ENCODE measurements at regions not wholly inside any gene's neighbourhood (a gene's known extent, or its start where the extent isn't known, plus 50 kb on each side); places are given as distances from the start of the nearest gene placed in this dataset. TPM values are rescaled to one million over a fixed set of nuclear protein-coding genes. Genes with fewer than 3 reads are reported as not detected.
"Not testable (repeated sequence)": the region's sequence is repeated elsewhere in the genome, so short reads cannot be mapped to it uniquely, and the experiment has no call there.

DNA sequence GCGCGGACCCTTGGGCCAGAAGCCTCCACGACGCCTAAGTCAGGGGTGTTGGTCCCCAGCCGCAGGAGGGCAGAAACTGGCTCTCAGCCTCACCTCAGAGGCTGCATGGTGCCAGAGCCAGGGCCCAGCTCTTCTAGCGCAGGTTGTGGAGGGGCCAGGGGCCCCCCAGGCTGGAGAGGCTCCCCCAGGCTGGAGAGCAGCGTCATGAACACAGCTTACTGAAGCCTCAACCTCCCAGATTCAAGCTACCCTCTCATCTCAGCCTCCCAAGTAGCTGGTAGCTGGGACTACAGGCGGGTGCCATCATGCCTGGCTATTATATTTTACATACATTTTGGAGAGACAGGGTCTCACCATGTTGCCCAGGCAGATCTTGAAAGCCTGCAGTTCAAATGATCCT lies 87.0 kb downstream of the POTEG start:
- H2AFZ ChIP-seq (ENCODE audit: low read depth, low read length); H3K36me3 ChIP-seq (ENCODE audit: control insufficient read depth, insufficient read depth, low read length); DNase-seq (ENCODE audit: extremely low read depth in 1 of 4, low spot score in 3 of 4); CTCF ChIA-PET (ENCODE audit: low intra/inter-chr PET ratio); H3K9me1 ChIP-seq (ENCODE audit: control insufficient read depth, insufficient read depth, low read length); H3K4me2 ChIP-seq (ENCODE audit: insufficient read depth, low read length); H3K27ac ChIP-seq (ENCODE audit: extremely low read depth, low read depth, low read length); H3K9me3 ChIP-seq (replicated peaks; ENCODE audit: control insufficient read depth, insufficient read depth, low read depth, low read length); H4K20me1 ChIP-seq (replicated peaks; ENCODE audit: control insufficient read depth, insufficient read depth, low read length); intact Hi-C loops (cut with micrococcal nuclease); BruUV-seq (replicated peaks); ATAC-seq; H3K27me3 ChIP-seq (ENCODE audit: control insufficient read depth in 2 of 2, insufficient read depth in 2 of 2, low read length in 2 of 2); in situ Hi-C loops (cut with MboI); FAIRE-seq; H3K79me2 ChIP-seq (ENCODE audit: control insufficient read depth, insufficient read depth, low read length); H3K4me1 ChIP-seq (replicated peaks in 1 of 2; ENCODE audit: control insufficient read depth in 2 of 2, insufficient read depth in 2 of 2, low read length in 2 of 2); H3K9ac ChIP-seq (ENCODE audit: insufficient read depth in 1 of 2, low read depth in 2 of 2, low read length in 2 of 2); POLR2A ChIA-PET; H3K4me3 ChIP-seq: not testable (repeated sequence)
- WGBS (ENCODE audit: insufficient coverage, low coverage, missing lambda C conversion rate), result 0% methylated on average over 1 of the region's 8 CpGs

Small RNA genes in the stretch of these regions (small RNA-seq; reads per million reads assigned to genes)
- gene AL589743.6, result not detected
